ENCODE measurements at regions not wholly inside any gene's neighbourhood (a gene's known extent, or its start where the extent isn't known, plus 50 kb on each side); places are given as distances from the start of the nearest gene placed in this dataset.

DNA sequence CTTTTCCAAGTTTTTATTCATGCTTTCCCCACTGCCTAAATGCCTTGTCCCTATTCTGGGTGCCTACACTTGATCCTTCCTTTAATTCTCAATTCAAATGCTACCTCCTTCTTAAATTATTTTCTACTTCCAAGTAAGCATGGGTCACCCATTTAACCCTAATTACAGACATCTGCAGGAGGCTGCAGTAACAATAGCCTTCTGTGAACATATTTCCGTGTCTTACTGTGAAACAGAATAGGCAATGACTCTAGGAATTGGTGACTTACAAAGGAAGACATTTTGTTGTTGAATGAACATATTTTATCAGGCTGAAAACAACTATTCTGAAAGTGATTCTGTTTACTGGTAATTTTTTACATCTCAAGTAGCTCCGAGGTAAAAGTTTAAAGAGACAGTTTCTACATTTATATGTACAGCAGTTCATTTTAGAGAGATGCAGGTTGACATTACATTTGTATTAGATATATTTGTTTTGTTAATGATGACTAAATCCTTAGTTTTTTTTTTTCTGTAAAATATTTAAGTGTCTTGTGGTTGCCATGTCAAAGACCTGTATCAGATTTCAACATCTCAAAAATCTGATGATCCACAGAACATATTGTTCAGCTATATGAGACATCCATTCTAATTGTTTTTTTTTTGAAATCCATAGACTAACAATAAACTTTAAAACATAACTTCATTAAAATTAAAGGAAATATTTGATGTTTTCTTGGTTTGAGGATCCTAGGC, 316.8 kb downstream of the CASP12 start:
- intact Hi-C loops (cut with micrococcal nuclease), result no loop called here
- no peak for DNase-seq
- no CpG with 5 or more reads among the region's 2 CpGs for WGBS (ENCODE audit: insufficient coverage)
- Mint-ChIP-seq H3K9me3 (peaks cover 0 to 6% (median 2%) of the 10 kb centered on the region in 7 donors), H3K27me3 (ENCODE audit: low read depth in 3 of 3) (peaks cover 0 to 5% (median 2%) of the 10 kb centered on the region in 3 donors), H3K27ac (no peak overlapping the region), H3K36me3 (no peaks in the 10 kb centered on the region), H3K4me3 (no peak overlapping the region), H3K4me1 (no peaks in the 10 kb centered on the region)
- no peaks in the 10 kb centered on the region for H3K4me1 ChIP-seq (ENCODE audit: control insufficient read depth in 1 of 2, insufficient read depth in 2 of 2, low read length in 2 of 2)
- H3K4me2 ChIP-seq (replicated peaks; ENCODE audit: extremely low read depth, low read length, poor library complexity, severe bottlenecking), result no peak overlapping the region
- H3K9me3 ChIP-seq (replicated peaks in 1 of 2; ENCODE audit: control insufficient read depth in 1 of 2, insufficient read depth in 1 of 2, low read length in 2 of 2), result no peaks in the 10 kb centered on the region
- TF ChIP-seq, protein P1, sequence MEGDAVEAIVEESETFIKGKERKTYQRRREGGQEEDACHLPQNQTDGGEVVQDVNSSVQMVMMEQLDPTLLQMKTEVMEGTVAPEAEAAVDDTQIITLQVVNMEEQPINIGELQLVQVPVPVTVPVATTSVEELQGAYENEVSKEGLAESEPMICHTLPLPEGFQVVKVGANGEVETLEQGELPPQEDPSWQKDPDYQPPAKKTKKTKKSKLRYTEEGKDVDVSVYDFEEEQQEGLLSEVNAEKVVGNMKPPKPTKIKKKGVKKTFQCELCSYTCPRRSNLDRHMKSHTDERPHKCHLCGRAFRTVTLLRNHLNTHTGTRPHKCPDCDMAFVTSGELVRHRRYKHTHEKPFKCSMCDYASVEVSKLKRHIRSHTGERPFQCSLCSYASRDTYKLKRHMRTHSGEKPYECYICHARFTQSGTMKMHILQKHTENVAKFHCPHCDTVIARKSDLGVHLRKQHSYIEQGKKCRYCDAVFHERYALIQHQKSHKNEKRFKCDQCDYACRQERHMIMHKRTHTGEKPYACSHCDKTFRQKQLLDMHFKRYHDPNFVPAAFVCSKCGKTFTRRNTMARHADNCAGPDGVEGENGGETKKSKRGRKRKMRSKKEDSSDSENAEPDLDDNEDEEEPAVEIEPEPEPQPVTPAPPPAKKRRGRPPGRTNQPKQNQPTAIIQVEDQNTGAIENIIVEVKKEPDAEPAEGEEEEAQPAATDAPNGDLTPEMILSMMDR (IDR thresholded peaks at IDR 0.05), result no peak
- no peaks in the 10 kb centered on the region for H3K79me2 ChIP-seq (ENCODE audit: insufficient read depth, low read length)
- no peak overlapping the region for H3K9ac ChIP-seq (ENCODE audit: insufficient read depth, low read length, poor library complexity, severe bottlenecking)
- H4K20me1 ChIP-seq (ENCODE audit: insufficient read depth, low read length), result no peaks in the 10 kb centered on the region
- no peaks in the 10 kb centered on the region for H3K27me3 ChIP-seq (ENCODE audit: control insufficient read depth in 2 of 2, insufficient read depth in 2 of 2, low read length in 2 of 2)
- no peak overlapping the region for H3K27ac ChIP-seq (ENCODE audit: low read depth in 1 of 2, low read length in 2 of 2)
- no peak overlapping the region for H3K4me3 ChIP-seq (replicated peaks in 1 of 3; ENCODE audit: low read depth in 2 of 3, low read length in 3 of 3)
- H3K36me3 ChIP-seq (replicated peaks in 1 of 2; ENCODE audit: control insufficient read depth in 1 of 2, insufficient read depth in 2 of 2, low read length in 2 of 2), result no peaks in the 10 kb centered on the region
- no peak overlapping the region for H2AFZ ChIP-seq (ENCODE audit: insufficient read depth, low read depth, low read length, poor library complexity, severe bottlenecking)

DNA sequence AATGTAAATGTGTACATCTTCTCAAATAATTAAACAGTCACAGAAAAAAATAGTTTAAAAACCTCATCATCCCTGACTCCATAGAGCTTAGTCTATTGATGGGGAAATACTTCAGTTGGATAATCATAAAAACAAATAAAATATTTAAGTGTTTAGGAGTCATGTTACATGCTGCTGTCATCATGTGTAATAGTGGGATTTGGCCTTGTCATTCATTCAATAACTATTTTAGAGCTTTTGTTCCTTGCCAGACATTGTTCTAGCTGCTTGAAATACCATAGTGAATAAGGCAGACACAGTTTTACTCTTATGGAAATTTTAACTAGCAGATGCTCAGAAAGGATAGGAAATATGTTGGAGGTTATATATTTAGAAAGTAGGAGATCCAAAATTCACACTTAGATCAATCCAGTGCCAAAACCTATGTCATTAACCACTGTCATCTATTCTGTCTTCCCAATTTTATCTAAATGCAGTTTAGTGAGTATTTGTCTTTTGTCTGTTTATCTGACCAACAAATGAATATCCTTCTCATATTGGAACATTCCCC, 324.7 kb downstream of the CASP12 start:
- H3K27ac Mint-ChIP-seq, result no peak overlapping the region
- Histone ChIP-seq H3K27me3 (ENCODE audit: control insufficient read depth in 2 of 2, insufficient read depth in 2 of 2, low read length in 2 of 2) (no peaks in the 10 kb centered on the region), H4K20me1 (ENCODE audit: insufficient read depth, low read length) (no peaks in the 10 kb centered on the region), H3K79me2 (ENCODE audit: insufficient read depth, low read length) (no peaks in the 10 kb centered on the region), H3K9me3 (replicated peaks in 1 of 2; ENCODE audit: control insufficient read depth in 1 of 2, insufficient read depth in 1 of 2, low read length in 2 of 2) (no peaks in the 10 kb centered on the region), H3K27ac (ENCODE audit: low read depth in 1 of 2, low read length in 2 of 2) (no peak overlapping the region), H3K4me3 (replicated peaks in 1 of 3; ENCODE audit: low read depth in 2 of 3, low read length in 3 of 3) (no peak overlapping the region), H3K4me1 (ENCODE audit: control insufficient read depth in 1 of 2, insufficient read depth in 2 of 2, low read length in 2 of 2) (no peaks in the 10 kb centered on the region), H2AFZ (ENCODE audit: insufficient read depth, low read depth, low read length, poor library complexity, severe bottlenecking) (no peak overlapping the region), H3K9ac (ENCODE audit: insufficient read depth, low read length, poor library complexity, severe bottlenecking) (no peak overlapping the region), H3K4me2 (replicated peaks; ENCODE audit: extremely low read depth, low read length, poor library complexity, severe bottlenecking) (no peak overlapping the region), H3K36me3 (replicated peaks in 1 of 2; ENCODE audit: control insufficient read depth in 1 of 2, insufficient read depth in 2 of 2, low read length in 2 of 2) (no peaks in the 10 kb centered on the region)
- H3K9me3 Mint-ChIP-seq, result peaks cover 0 to 9% (median 3%) of the 10 kb centered on the region in 7 donors
- no peaks in the 10 kb centered on the region for H3K27me3 Mint-ChIP-seq (ENCODE audit: low read depth in 3 of 3)
- intact Hi-C loops (cut with micrococcal nuclease), result no loop called here
- H3K4me3 Mint-ChIP-seq, result no peak overlapping the region
- TF ChIP-seq, protein P1 (IDR thresholded peaks at IDR 0.05), result no peak
- no peak for DNase-seq
- H3K36me3 Mint-ChIP-seq, result no peaks in the 10 kb centered on the region
- H3K4me1 Mint-ChIP-seq, result no peaks in the 10 kb centered on the region

All from CD14-positive monocyte (primary cell).